Activated CD4-positive, alpha-beta T cell treated with anti-CD3 and anti-CD28 coated beads, Interleukin-2, Interleukin-6, amounts not matched to agents 100 ng/mL and 50 ng/mL, durations not matched to agents 16 hours and 8 hours (primary cell): ENCODE measurements at regions not wholly inside any gene's neighbourhood (a gene's known extent, or its start where the extent isn't known, plus 50 kb on each side); places are given as distances from the start of the nearest gene placed in this dataset.
"Not testable (repeated sequence)": the region's sequence is repeated elsewhere in the genome, so short reads cannot be mapped to it uniquely, and the experiment has no call there.

ENCODE experiments used
- DNase-seq: peaks from one replicate; pipeline ENCODE4 v3.0.0-alpha.2; 2020

DNA sequence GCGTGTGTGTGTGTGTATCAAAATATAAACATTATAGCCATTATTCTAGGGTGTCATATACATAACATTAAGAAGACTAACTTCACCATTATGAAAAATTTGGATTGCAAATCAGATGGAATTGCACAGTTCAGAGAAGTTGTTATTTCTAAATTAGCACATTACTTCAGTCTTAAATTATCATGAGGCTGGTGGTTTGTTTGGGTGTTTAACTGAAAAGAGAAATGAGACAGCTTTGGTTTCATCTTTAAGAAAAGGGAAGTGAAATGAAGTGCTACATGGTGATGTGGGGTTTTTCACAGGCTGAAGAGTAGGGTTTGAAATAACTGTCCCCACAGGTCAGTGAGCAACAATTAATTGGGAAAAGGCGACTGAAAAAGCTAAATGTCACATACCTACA lies 161.2 kb upstream of the XIRP2 start:
- DNase-seq = no peak

- no peak for DNase-seq
Measured at GRCh38 chr2:166725927-166726924, 162.1 kb upstream of the XIRP2 start.

DNA sequence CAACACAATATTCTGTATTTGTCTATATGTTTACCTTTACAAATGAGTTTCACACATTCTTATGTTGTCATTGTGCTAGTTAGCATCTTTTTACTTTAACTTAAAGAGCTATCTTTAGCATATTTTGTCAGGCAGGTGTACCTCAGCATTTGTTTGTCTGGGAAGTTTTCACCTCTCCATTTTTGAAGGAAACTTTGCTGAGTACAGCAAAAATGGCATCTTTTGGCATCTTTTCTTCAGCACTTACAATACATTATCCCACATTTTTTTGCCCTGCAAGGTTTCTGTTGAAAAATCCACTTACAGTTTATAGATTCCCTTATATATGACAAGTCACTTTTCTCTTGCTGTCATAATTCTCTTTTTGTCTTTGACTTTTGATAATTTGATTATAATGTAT lies 171.3 kb upstream of the XIRP2 start:
- DNase-seq = no peak

- no peak for DNase-seq
Measured at GRCh38 chr2:166700079-166700478, 188.2 kb upstream of the XIRP2 start.

- DNase-seq = no peak
Measured at GRCh38 chr2:166695154-166695553, 193.1 kb upstream of the XIRP2 start.

GRCh38 chr2:166686057-166686456 lies 192.0 kb upstream of the SCN7A start:
- DNase-seq = not testable (repeated sequence)

DNA sequence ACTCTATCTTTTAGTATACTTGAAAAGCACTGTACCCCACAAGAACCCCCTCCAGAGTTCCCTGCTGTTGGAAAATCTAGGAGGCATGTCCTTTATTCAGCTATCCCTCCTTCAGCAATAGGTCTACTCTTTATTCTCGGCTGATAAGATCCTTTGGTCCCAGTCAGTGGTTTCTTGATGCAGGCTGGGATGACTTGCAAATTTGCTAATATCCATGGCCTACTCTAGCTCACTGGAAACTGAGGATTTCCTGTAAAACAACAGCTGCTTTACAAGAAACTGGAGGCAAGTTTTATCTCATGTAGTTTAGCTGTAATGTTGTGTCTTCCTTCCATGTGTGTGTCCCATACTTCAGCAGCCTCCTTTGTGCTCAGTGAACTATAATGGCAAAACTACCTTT lies 183.9 kb upstream of the SCN7A start:
- DNase-seq = no peak

GRCh38 chr2:166676716-166677115 lies 182.7 kb upstream of the SCN7A start:
- DNase-seq = no peak

DNA sequence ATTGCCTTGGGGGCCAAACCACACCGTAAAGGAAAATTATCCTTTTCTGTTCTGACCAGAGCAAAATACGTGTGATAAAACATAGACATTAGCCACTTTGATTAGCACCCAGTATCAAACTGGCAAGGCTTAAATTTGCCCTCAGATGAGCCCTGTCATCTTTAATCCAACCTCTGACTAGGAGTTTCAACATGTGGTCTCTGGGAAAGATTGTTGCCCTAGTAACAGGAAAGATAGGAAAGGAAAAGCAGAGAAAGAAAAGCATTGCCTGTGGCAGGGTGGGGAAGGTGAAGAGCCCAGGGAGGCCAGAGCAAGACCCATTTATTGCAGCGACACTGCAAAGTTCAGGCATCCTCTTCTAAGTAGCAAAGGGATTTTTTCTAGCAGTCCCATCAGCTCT lies 181.5 kb upstream of the SCN7A start:
- DNase-seq = no peak

DNA sequence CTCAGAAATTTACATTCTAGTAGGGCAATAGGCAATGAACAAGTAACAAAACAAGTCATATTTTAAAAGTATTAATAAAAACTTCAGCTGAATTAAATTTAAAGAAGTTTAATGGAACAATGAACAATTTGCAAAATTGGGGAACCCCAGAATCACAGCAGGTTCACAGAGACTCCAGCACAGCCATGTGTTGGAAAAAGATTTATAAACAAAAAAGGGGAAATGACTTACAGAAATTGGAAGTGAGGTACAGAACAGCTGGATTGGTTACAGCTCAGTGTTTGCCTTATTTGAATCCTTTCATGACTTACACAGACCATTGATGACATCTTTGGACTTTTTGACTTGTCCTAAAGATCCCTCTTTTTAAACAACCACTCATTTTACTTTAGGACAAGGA lies 179.9 kb upstream of the SCN7A start:
- no peak for DNase-seq

DNA sequence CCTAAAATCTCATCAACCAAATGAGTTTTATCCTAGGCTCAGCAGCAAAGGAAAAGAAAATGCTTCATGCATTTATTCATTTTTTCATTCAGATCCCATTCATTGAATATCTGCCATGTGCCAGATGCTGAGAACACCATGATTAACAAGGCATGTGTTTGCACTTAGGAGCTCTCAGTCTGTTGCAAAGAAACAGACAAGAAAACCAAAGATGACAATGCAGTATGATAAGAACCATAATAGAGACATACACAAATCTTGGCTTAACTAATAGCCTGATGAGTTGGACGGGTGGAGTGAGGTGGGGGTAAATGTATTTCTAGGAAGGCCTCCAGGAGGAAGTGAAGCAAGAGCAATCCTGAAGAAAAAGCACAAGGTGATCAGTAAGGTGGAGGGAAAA lies 177.8 kb upstream of the SCN7A start:
- DNase-seq = no peak

DNA sequence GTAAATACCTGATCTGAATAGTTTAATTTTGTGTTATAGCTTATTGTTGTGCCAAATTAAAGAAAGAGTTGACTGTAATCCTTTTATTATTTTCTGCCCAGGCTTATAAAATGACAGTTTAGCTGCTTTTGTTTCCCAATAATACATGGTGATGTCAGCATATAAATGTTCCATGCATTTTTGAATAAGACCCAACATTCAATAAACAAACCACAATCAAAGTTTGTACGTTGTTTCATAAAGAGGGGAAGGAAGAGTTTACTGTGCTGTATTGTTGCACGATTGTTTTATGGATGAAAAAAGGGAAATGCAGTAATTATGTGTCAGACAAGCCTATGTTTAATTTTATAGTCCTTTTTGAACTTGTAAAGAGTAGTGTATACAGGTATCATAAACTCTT lies 177.2 kb upstream of the SCN7A start:
- DNase-seq = no peak

GRCh38 chr2:166665991-166666940 lies 172.2 kb upstream of the SCN7A start:
- DNase-seq = no peak

GRCh38 chr2:166661824-166662223 lies 167.8 kb upstream of the SCN7A start:
- no peak for DNase-seq

- no peak for DNase-seq
Measured at GRCh38 chr2:166661391-166661790, 167.3 kb upstream of the SCN7A start.

GRCh38 chr2:166658901-166659300 lies 164.9 kb upstream of the SCN7A start:
- DNase-seq = no peak

GRCh38 chr2:166653185-166653813 lies 159.2 kb upstream of the SCN7A start:
- DNase-seq = no peak

DNA sequence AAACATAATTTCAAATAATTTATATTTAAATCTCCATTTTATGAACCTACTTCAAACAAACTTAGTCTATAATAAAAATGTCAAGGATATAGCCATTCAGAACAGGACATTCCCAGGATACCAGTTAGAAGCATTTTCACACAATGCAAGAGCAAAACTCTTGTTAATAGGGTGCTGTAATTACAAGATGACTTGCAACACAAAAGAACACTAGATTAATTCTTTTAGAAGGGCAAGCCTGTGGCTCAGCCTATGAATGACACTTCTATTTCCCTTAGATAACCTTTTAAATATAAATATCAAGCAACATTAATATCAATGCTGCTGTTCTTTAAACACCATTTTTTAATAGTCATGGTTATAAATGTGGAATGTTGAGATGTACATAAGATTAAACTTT lies 157.9 kb upstream of the SCN7A start:
- no peak for DNase-seq

GRCh38 chr2:166651080-166651675 lies 157.1 kb upstream of the SCN7A start:
- DNase-seq = no peak

GRCh38 chr2:166647935-166648334 lies 153.9 kb upstream of the SCN7A start:
- DNase-seq = no peak

GRCh38 chr2:166643980-166644379 lies 149.9 kb upstream of the SCN7A start:
- DNase-seq = no peak

GRCh38 chr2:166641516-166641915 lies 147.5 kb upstream of the SCN7A start:
- DNase-seq = not testable (repeated sequence)

DNA sequence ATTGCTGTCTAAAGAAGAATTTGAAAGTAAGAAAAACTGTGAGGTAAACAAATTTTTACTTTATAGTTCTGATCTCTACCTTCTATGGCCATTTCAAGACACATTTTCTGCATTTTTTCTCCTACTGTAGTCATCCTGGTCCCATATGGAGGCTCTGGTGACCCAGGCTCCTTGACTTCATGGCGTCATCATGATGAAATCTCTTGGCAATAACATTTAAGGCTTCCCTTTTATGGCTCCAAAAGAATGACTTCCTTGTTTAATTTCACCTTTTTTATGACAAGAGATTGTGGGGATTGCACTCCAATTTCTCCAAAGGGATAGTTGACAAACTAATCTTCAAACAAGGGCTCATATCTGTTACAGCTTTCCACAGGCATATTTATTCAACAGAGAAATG lies 143.0 kb upstream of the SCN7A start:
- no peak for DNase-seq
